Endodermal cell (in vitro differentiated cells): ENCODE measurements at regions not wholly inside any gene's neighbourhood (a gene's known extent, or its start where the extent isn't known, plus 50 kb on each side); places are given as distances from the start of the nearest gene placed in this dataset.

ENCODE experiments used
- DNase-seq: peaks from one replicate; pipeline ENCODE4 v3.0.0-alpha.2; 2017
- H3K27ac ChIP-seq: 2 replicates; pipeline ENCODE4 v1.5.1; 2013; ENCODE audit warnings: mild to moderate bottlenecking, low read depth, low read length, moderate library complexity
- H3K27me3 ChIP-seq: 2 replicates; pipeline ENCODE4 v1.6.1; 2013; ENCODE audit warnings: mild to moderate bottlenecking, low read length, moderate library complexity; ENCODE audit not compliant: insufficient read depth, control insufficient read depth, poor library complexity, severe bottlenecking
- H3K36me3 ChIP-seq: 2 replicates; pipeline ENCODE4 v1.7.0; 2013; ENCODE audit warnings: mild to moderate bottlenecking, low read length, moderate library complexity; ENCODE audit not compliant: control insufficient read depth, insufficient read depth
- H3K4me1 ChIP-seq: one replicate; pipeline ENCODE4 v1.7.0; 2013; ENCODE audit warnings: low read length; ENCODE audit not compliant: control insufficient read depth, insufficient read depth
- H3K4me3 ChIP-seq: 2 replicates; pipeline ENCODE4 v1.5.1; 2013; ENCODE audit warnings: mild to moderate bottlenecking, low read length, moderate library complexity
- H3K9ac ChIP-seq: 2 replicates; pipeline ENCODE4 v1.6.1; 2013; ENCODE audit warnings: mild to moderate bottlenecking, low read length, moderate library complexity; ENCODE audit not compliant: poor library complexity, severe bottlenecking; ENCODE audit errors: extremely low read depth
- H3K9me3 ChIP-seq: 2 replicates; pipeline ENCODE4 v1.6.1; 2013; ENCODE audit warnings: mild to moderate bottlenecking, low read length, moderate library complexity; ENCODE audit not compliant: control insufficient read depth
- H3K27ac Mint-ChIP-seq: 2 replicates; pipeline ENCODE4 v1.8.0; 2020; ENCODE audit warnings: mixed read lengths
- H3K27me3 Mint-ChIP-seq: 2 replicates; pipeline ENCODE4 v1.8.0; 2021; ENCODE audit warnings: mild to moderate bottlenecking, mixed read lengths; ENCODE audit not compliant: insufficient read depth
- H3K36me3 Mint-ChIP-seq: 2 replicates; pipeline ENCODE4 v1.8.0; 2020; ENCODE audit warnings: low read depth, mixed read lengths
- H3K4me1 Mint-ChIP-seq: 2 replicates; pipeline ENCODE4 v1.8.0; 2020; ENCODE audit warnings: mixed read lengths
- H3K4me3 Mint-ChIP-seq: 2 replicates; pipeline ENCODE4 v1.8.0; 2020; ENCODE audit warnings: mild to moderate bottlenecking, moderate library complexity, mixed read lengths
- H3K9me3 Mint-ChIP-seq: 2 replicates; pipeline ENCODE4 v1.8.0; 2020; ENCODE audit warnings: mild to moderate bottlenecking, mixed read lengths
- WGBS, 2 experiments: methylation state at CpG; one replicate each; pipeline versions ENCODE4 v1.1.5 to v1.1.7; 2013; ENCODE audit warnings: missing lambda C conversion rate in 2 of 2, mixed read lengths in 1 of 2; ENCODE audit not compliant: insufficient coverage in 1 of 2, insufficient read length in 1 of 2; 5-methylcytosine and 5-hydroxymethylcytosine counted together
- TF ChIP-seq, protein P1 (sequence below): fragments of 200-600 bp; sonication (generic); conservative IDR thresholded peaks from 2 replicates; pipeline ENCODE4 v1.5.0; 2021; ENCODE audit warnings: antibody characterized with exemption, mild to moderate bottlenecking

DNA sequence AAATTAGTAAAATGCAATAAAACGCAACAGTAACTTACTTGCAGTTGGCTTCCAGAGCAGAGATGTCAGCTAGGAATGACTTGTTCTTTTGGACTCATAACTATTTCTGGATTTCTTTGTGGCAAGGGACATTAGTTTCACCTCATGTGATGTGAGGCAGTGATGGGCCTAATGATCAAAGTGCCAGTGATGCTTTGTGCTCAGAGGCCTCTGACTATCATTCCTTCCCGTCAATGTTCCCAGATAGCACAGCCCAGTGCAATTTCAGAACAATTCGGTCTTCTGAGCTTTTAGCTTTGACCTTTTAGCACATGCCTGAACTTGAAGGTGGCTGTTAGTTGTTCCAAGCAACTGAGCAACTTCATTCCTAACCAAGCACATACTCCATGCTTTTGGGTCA is 596.8 kb downstream of the TFAP2B start:
- H3K9me3 ChIP-seq = no peaks in the 10 kb centered on the region
- H3K36me3 ChIP-seq = no peaks in the 10 kb centered on the region
- no peaks in the 10 kb centered on the region for H3K27me3 ChIP-seq
- H3K4me1 ChIP-seq = no peaks in the 10 kb centered on the region
- TF ChIP-seq, protein P1, sequence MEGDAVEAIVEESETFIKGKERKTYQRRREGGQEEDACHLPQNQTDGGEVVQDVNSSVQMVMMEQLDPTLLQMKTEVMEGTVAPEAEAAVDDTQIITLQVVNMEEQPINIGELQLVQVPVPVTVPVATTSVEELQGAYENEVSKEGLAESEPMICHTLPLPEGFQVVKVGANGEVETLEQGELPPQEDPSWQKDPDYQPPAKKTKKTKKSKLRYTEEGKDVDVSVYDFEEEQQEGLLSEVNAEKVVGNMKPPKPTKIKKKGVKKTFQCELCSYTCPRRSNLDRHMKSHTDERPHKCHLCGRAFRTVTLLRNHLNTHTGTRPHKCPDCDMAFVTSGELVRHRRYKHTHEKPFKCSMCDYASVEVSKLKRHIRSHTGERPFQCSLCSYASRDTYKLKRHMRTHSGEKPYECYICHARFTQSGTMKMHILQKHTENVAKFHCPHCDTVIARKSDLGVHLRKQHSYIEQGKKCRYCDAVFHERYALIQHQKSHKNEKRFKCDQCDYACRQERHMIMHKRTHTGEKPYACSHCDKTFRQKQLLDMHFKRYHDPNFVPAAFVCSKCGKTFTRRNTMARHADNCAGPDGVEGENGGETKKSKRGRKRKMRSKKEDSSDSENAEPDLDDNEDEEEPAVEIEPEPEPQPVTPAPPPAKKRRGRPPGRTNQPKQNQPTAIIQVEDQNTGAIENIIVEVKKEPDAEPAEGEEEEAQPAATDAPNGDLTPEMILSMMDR = no peak
- DNase-seq = no peak
- H3K36me3 Mint-ChIP-seq = no peaks in the 10 kb centered on the region
- H3K27ac Mint-ChIP-seq = no peak overlapping the region
- no peak overlapping the region for H3K4me3 Mint-ChIP-seq
- H3K9me3 Mint-ChIP-seq = peaks cover 3% of the 10 kb centered on the region
- H3K27ac ChIP-seq = no peak overlapping the region
- 97 to 100% methylated on average over 3 of the region's 3 CpGs for WGBS, 2 experiments
- no peak overlapping the region for H3K4me3 ChIP-seq
- H3K9ac ChIP-seq = no peak overlapping the region
- no peaks in the 10 kb centered on the region for H3K27me3 Mint-ChIP-seq
- no peaks in the 10 kb centered on the region for H3K4me1 Mint-ChIP-seq

DNA sequence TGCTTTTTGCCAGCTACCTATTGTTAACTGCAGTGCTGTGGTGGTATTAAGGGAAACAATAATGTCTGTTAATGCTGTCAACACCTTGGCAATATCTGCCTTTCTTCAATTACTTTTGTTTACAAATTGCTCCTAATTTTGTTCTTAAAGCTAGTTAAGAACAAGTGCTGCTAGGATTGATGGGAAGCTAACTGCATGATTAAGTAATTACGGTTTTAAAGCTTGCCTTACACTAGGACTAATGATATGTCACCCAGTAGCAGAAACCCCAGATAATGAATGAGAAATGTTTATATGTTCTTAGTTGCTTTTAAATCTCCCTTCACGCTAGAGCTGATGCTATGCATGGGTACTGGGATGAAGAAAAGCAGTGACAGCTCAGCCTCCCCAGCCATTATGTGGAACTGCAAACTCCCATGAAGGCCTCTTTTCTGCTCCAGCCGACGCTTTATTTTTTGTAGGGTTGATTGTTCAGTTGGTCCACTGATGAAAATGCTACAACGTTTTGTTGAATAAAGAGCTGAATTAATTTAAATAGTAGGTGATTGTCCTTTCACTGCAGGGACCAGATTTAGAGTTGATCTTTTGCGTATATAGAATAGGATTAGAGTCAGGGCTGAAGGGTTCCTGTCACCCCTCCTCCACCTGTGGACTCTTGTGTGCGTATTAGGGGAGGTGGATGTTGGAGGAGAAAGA is 610.5 kb downstream of the TFAP2B start:
- peaks cover 9% of the 10 kb centered on the region for H3K4me1 Mint-ChIP-seq
- H3K27ac Mint-ChIP-seq = no peak overlapping the region
- no peak overlapping the region for H3K27ac ChIP-seq
- H3K4me3 ChIP-seq = no peak overlapping the region
- H3K9me3 Mint-ChIP-seq = no peaks in the 10 kb centered on the region
- TF ChIP-seq, protein P1 = no peak
- no peaks in the 10 kb centered on the region for H3K27me3 Mint-ChIP-seq
- no peaks in the 10 kb centered on the region for H3K9me3 ChIP-seq
- H3K9ac ChIP-seq = no peak overlapping the region
- no peaks in the 10 kb centered on the region for H3K36me3 ChIP-seq
- H3K27me3 ChIP-seq = no peaks in the 10 kb centered on the region
- peaks cover 7% of the 10 kb centered on the region for H3K4me1 ChIP-seq
- 76 to 88% methylated on average over 4 to 7 of the region's 7 CpGs for WGBS, 2 experiments
- no peak for DNase-seq
- H3K36me3 Mint-ChIP-seq = no peaks in the 10 kb centered on the region
- no peak overlapping the region for H3K4me3 Mint-ChIP-seq

DNA sequence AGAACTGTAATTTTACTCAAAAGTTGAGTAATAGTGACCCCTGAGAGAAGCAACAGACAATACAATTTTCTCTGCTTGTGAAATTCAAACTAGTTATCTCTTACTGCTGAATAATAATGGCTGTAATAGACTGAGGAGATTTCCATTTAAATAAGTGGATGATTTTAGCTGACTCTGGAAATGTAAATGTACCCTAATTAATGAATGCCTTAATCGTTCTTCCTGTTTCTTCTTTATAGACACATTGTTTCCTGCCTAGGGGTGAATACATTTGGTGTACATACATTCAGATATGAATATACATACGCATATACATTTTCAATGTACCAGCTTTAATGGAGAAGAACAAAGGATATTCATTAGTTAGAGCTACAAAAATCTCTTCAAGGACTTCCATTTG is 611.9 kb downstream of the TFAP2B start:
- 71 to 100% methylated on average over 1 to 2 of the region's 2 CpGs for WGBS, 2 experiments
- Mint-ChIP-seq H3K4me3 (no peak overlapping the region), H3K36me3 (no peaks in the 10 kb centered on the region), H3K4me1 (peaks cover 9% of the 10 kb centered on the region), H3K27me3 (no peaks in the 10 kb centered on the region), H3K9me3 (no peaks in the 10 kb centered on the region), H3K27ac (no peak overlapping the region)
- Histone ChIP-seq H3K9me3 (no peaks in the 10 kb centered on the region), H3K27ac (no peak overlapping the region), H3K9ac (no peak overlapping the region), H3K4me1 (peaks cover 7% of the 10 kb centered on the region), H3K36me3 (no peaks in the 10 kb centered on the region), H3K4me3 (no peak overlapping the region), H3K27me3 (no peaks in the 10 kb centered on the region)
- DNase-seq = no peak
- TF ChIP-seq, protein P1 = no peak
